ENCODE measurements at regions not wholly inside any gene's neighbourhood (a gene's known extent, or its start where the extent isn't known, plus 50 kb on each side); places are given as distances from the start of the nearest gene placed in this dataset.
"Not testable (repeated sequence)": the region's sequence is repeated elsewhere in the genome, so short reads cannot be mapped to it uniquely, and the experiment has no call there.

DNA sequence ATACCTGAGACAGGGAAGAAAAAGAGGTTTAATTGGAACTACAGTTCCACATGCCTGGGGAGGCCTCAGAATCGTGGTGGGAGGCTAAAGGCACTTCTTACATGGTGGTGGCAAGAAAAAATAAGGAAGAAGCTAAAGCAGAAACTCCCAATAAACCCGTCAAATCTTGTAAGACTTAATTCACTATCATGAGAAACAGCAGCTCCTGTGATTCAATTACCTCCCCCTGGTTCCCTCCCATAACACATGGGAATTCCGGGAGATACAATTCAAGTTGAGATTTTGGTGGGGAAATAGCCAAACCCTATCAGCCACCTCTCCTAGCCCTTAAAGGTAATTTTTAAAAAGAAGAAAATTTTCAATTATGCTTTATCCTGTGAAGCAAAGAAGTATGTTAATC lies 728.8 kb downstream of the RNF144A start:
- H3K9ac ChIP-seq (ENCODE audit: low read depth, low read length): no peak overlapping the region
- no peaks in the 10 kb centered on the region for H3K36me3 ChIP-seq (ENCODE audit: control insufficient read depth, insufficient read depth, low read length)
- H3K4me3 ChIP-seq (ENCODE audit: low read depth, low read length): no peak overlapping the region
- H3K27me3 ChIP-seq (ENCODE audit: control insufficient read depth, insufficient read depth, low read length): no peaks in the 10 kb centered on the region
- H3K4me1 ChIP-seq (ENCODE audit: control insufficient read depth, insufficient read depth, low read length): no peaks in the 10 kb centered on the region
- H3K9me3 ChIP-seq (ENCODE audit: control insufficient read depth, insufficient read depth, low read length): peaks cover 2% of the 10 kb centered on the region

DNA sequence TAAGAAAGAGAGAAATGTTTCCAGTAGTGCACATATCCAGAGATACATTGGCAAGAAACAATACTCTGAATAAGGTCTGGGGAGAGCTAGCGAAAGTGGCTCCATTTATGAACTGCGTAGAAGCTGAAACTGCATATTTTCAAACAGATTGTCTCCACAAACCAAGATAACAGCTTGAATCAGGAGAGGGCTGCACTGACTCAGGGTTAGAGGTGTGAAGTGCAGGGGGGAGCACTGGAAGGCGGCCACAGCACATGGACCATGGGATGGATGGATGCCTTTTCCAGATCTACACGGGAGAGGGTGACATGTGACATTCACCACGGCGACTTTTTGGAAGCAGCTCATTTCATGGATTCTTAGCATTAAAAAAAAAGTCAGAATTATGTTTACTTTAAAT lies 729.4 kb downstream of the RNF144A start:
- no peaks in the 10 kb centered on the region for H3K27me3 ChIP-seq (ENCODE audit: control insufficient read depth, insufficient read depth, low read length)
- H3K9me3 ChIP-seq (ENCODE audit: control insufficient read depth, insufficient read depth, low read length): no peaks in the 10 kb centered on the region
- H3K4me3 ChIP-seq (ENCODE audit: low read depth, low read length): no peak overlapping the region
- no peak overlapping the region for H3K9ac ChIP-seq (ENCODE audit: low read depth, low read length)
- no peaks in the 10 kb centered on the region for H3K4me1 ChIP-seq (ENCODE audit: control insufficient read depth, insufficient read depth, low read length)
- H3K36me3 ChIP-seq (ENCODE audit: control insufficient read depth, insufficient read depth, low read length): no peaks in the 10 kb centered on the region

DNA sequence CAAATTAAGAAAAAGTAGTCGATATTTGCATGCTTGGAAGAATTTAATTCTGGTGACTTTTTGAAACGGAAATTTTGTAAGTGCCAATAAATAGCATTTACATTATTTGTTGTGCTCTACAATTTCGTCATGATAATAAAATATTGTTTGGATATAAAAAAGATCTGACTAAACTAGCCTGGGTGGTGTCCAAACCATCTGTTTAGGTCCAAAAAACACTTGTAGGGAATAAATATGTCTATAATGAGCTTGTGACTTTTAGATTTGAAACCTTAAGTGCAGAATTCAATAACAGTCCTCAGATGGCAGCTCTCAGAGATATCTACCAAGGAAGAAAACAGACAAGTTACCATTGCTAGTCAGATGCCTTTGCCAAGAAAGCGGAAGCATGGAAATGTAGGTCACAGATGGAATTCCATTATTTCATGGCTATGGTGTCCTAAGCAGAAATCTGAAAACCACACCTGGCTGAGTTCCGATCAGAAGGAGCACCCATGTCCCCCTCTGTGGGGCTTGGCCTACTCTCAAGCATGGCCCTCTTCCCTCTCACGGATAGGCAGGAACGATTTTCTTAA lies 731.1 kb downstream of the RNF144A start:
- H3K4me3 ChIP-seq (ENCODE audit: low read depth, low read length): no peak overlapping the region
- no peaks in the 10 kb centered on the region for H3K9me3 ChIP-seq (ENCODE audit: control insufficient read depth, insufficient read depth, low read length)
- no peaks in the 10 kb centered on the region for H3K27me3 ChIP-seq (ENCODE audit: control insufficient read depth, insufficient read depth, low read length)
- H3K9ac ChIP-seq (ENCODE audit: low read depth, low read length): no peak overlapping the region
- H3K36me3 ChIP-seq (ENCODE audit: control insufficient read depth, insufficient read depth, low read length): no peaks in the 10 kb centered on the region
- H3K4me1 ChIP-seq (ENCODE audit: control insufficient read depth, insufficient read depth, low read length): no peaks in the 10 kb centered on the region

DNA sequence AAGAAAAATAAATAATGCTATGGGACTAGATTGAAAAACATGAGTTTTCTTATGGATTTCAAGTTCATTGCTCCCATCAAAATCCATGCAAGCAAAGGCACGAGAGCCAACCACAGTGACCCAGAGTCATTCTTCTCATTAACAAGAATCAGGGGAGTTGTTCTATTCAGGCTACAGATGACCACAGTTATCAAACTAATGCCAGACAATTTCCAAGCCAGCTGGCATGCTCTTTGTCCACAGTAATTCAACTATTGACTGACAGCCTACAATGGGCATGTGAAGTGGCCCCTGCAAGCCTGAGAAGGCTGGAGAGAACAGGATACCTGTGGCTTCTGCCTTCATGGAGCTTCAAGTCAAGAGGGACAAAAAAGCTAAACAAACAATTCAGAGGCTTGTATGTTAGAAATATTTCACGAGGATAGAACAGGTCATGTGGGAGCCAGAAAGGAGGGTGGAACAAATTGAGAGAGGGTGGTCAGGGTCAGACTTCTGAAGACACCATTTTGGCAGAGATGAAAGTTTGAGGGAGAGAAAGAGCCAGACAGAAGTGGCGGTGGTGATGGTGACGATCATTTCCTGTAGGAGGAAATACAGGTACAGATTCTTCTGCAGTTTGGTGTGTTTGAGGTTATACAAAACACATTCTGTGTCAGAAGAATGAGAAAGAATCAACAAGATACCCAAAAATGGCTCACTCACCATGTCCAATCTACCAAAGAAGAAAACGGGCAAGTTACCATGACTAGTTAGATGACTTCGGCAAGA lies 732.4 kb downstream of the RNF144A start:
- Histone ChIP-seq H3K36me3 (ENCODE audit: control insufficient read depth, insufficient read depth, low read length) (no peaks in the 10 kb centered on the region), H3K4me3 (ENCODE audit: low read depth, low read length) (no peak overlapping the region), H3K9ac (ENCODE audit: low read depth, low read length) (no peak overlapping the region), H3K4me1 (ENCODE audit: control insufficient read depth, insufficient read depth, low read length) (no peaks in the 10 kb centered on the region), H3K27me3 (ENCODE audit: control insufficient read depth, insufficient read depth, low read length) (no peaks in the 10 kb centered on the region), H3K9me3 (ENCODE audit: control insufficient read depth, insufficient read depth, low read length) (no peaks in the 10 kb centered on the region)

DNA sequence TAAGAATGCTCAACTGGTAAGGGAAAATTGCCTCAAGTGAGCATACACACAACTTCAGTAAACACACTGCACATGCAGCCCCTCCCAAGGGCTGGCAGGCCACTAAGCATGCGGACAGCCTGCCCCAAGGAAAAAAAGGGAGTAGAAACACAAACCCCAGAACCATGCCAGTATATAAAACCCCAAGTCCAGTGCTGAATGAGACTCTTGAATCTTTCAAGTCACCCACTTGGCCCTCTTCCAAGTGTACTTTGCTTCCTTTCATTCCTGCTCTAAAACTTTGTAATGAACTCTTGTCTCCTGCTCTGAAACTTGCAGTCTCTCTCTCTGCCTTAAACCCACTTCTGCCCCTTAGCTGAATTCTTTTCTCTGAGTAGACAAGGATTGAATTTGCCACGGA lies 736.4 kb downstream of the RNF144A start:
- Histone ChIP-seq H3K27me3 (ENCODE audit: control insufficient read depth, insufficient read depth, low read length) (no peaks in the 10 kb centered on the region), H3K9me3 (ENCODE audit: control insufficient read depth, insufficient read depth, low read length) (no peaks in the 10 kb centered on the region), H3K4me1 (ENCODE audit: control insufficient read depth, insufficient read depth, low read length) (no peaks in the 10 kb centered on the region), H3K4me3 (ENCODE audit: low read depth, low read length) (no peak overlapping the region), H3K9ac (ENCODE audit: low read depth, low read length) (no peak overlapping the region), H3K36me3 (ENCODE audit: control insufficient read depth, insufficient read depth, low read length) (no peaks in the 10 kb centered on the region)

DNA sequence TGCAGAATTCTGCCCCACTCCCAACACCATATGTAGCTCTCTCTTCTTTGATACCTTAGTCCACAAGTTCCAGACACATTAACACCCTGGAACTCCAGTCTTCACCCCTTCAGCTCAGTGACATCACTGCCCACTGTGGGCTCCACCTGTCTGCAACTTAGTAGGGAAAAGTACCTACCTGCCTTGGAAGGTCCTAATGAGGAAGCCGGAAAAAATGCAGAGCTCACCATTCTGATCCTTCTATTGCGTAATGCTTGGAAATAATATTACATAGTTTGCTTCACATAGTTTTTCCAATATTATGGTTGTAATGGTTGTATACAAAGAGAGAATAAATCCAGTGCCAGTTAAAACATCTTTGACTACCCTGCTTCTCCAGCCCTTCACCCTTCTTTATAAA lies 738.4 kb downstream of the RNF144A start:
- H3K4me3 ChIP-seq (ENCODE audit: low read depth, low read length): no peak overlapping the region
- no peaks in the 10 kb centered on the region for H3K9me3 ChIP-seq (ENCODE audit: control insufficient read depth, insufficient read depth, low read length)
- H3K36me3 ChIP-seq (ENCODE audit: control insufficient read depth, insufficient read depth, low read length): no peaks in the 10 kb centered on the region
- no peaks in the 10 kb centered on the region for H3K27me3 ChIP-seq (ENCODE audit: control insufficient read depth, insufficient read depth, low read length)
- H3K4me1 ChIP-seq (ENCODE audit: control insufficient read depth, insufficient read depth, low read length): no peaks in the 10 kb centered on the region
- H3K9ac ChIP-seq (ENCODE audit: low read depth, low read length): no peak overlapping the region

- not testable (repeated sequence) for H3K9me3 ChIP-seq (ENCODE audit: control insufficient read depth, insufficient read depth, low read length); H3K4me1 ChIP-seq (ENCODE audit: control insufficient read depth, insufficient read depth, low read length); H3K4me3 ChIP-seq (ENCODE audit: low read depth, low read length); H3K36me3 ChIP-seq (ENCODE audit: control insufficient read depth, insufficient read depth, low read length); H3K9ac ChIP-seq (ENCODE audit: low read depth, low read length); H3K27me3 ChIP-seq (ENCODE audit: control insufficient read depth, insufficient read depth, low read length)
These were observed 740.3 kb downstream of the RNF144A start for GRCh38 chr2:7657526-7657925.

- H3K9me3 ChIP-seq (ENCODE audit: control insufficient read depth, insufficient read depth, low read length): no peaks in the 10 kb centered on the region
- no peak overlapping the region for H3K9ac ChIP-seq (ENCODE audit: low read depth, low read length)
- no peaks in the 10 kb centered on the region for H3K4me1 ChIP-seq (ENCODE audit: control insufficient read depth, insufficient read depth, low read length)
- no peak overlapping the region for H3K4me3 ChIP-seq (ENCODE audit: low read depth, low read length)
- H3K36me3 ChIP-seq (ENCODE audit: control insufficient read depth, insufficient read depth, low read length): no peaks in the 10 kb centered on the region
- no peaks in the 10 kb centered on the region for H3K27me3 ChIP-seq (ENCODE audit: control insufficient read depth, insufficient read depth, low read length)
These were observed 741.3 kb downstream of the RNF144A start for GRCh38 chr2:7658486-7658885.

GRCh38 chr2:7660816-7661215 lies 743.6 kb downstream of the RNF144A start:
- Histone ChIP-seq H3K36me3 (ENCODE audit: control insufficient read depth, insufficient read depth, low read length) (no peaks in the 10 kb centered on the region), H3K9me3 (ENCODE audit: control insufficient read depth, insufficient read depth, low read length) (no peaks in the 10 kb centered on the region), H3K4me3 (ENCODE audit: low read depth, low read length) (no peak overlapping the region), H3K9ac (ENCODE audit: low read depth, low read length) (no peak overlapping the region), H3K27me3 (ENCODE audit: control insufficient read depth, insufficient read depth, low read length) (no peaks in the 10 kb centered on the region), H3K4me1 (ENCODE audit: control insufficient read depth, insufficient read depth, low read length) (no peaks in the 10 kb centered on the region)

DNA sequence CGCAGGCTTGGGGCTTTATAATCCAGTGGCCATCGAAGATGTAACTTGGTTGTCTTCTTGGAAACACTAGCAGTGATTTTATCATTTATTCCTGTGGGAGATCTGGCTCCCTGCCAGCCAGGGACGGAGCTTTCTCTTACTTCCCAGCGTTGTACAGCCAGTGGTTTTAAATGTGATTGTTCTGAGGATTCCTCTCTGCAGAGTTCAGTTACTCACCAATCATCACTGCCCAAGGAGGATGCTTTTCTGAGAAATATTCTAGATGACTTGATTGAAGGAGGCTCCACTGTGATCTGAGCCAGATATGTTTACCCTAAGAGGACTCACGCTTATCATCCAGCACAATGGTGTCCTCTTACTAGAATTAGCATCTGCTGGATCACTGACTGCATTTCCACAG lies 744.3 kb downstream of the RNF144A start:
- no peak overlapping the region for H3K4me3 ChIP-seq (ENCODE audit: low read depth, low read length)
- H3K36me3 ChIP-seq (ENCODE audit: control insufficient read depth, insufficient read depth, low read length): no peaks in the 10 kb centered on the region
- H3K27me3 ChIP-seq (ENCODE audit: control insufficient read depth, insufficient read depth, low read length): no peaks in the 10 kb centered on the region
- H3K9ac ChIP-seq (ENCODE audit: low read depth, low read length): no peak overlapping the region
- no peaks in the 10 kb centered on the region for H3K9me3 ChIP-seq (ENCODE audit: control insufficient read depth, insufficient read depth, low read length)
- H3K4me1 ChIP-seq (ENCODE audit: control insufficient read depth, insufficient read depth, low read length): no peaks in the 10 kb centered on the region

GRCh38 chr2:7665880-7666279 lies 748.7 kb downstream of the RNF144A start:
- H3K36me3 ChIP-seq (ENCODE audit: control insufficient read depth, insufficient read depth, low read length): no peaks in the 10 kb centered on the region
- H3K27me3 ChIP-seq (ENCODE audit: control insufficient read depth, insufficient read depth, low read length): no peaks in the 10 kb centered on the region
- H3K9me3 ChIP-seq (ENCODE audit: control insufficient read depth, insufficient read depth, low read length): no peaks in the 10 kb centered on the region
- H3K9ac ChIP-seq (ENCODE audit: low read depth, low read length): no peak overlapping the region
- no peaks in the 10 kb centered on the region for H3K4me1 ChIP-seq (ENCODE audit: control insufficient read depth, insufficient read depth, low read length)
- no peak overlapping the region for H3K4me3 ChIP-seq (ENCODE audit: low read depth, low read length)

GRCh38 chr2:7666596-7667259 lies 749.5 kb downstream of the RNF144A start:
- Histone ChIP-seq H3K4me3 (ENCODE audit: low read depth, low read length) (no peak overlapping the region), H3K27me3 (ENCODE audit: control insufficient read depth, insufficient read depth, low read length) (no peaks in the 10 kb centered on the region), H3K9ac (ENCODE audit: low read depth, low read length) (no peak overlapping the region), H3K9me3 (ENCODE audit: control insufficient read depth, insufficient read depth, low read length) (no peaks in the 10 kb centered on the region), H3K4me1 (ENCODE audit: control insufficient read depth, insufficient read depth, low read length) (no peaks in the 10 kb centered on the region), H3K36me3 (ENCODE audit: control insufficient read depth, insufficient read depth, low read length) (no peaks in the 10 kb centered on the region)
